ENCODE measurements at regions not wholly inside any gene's neighbourhood (a gene's known extent, or its start where the extent isn't known, plus 50 kb on each side); places are given as distances from the start of the nearest gene placed in this dataset.

DNA sequence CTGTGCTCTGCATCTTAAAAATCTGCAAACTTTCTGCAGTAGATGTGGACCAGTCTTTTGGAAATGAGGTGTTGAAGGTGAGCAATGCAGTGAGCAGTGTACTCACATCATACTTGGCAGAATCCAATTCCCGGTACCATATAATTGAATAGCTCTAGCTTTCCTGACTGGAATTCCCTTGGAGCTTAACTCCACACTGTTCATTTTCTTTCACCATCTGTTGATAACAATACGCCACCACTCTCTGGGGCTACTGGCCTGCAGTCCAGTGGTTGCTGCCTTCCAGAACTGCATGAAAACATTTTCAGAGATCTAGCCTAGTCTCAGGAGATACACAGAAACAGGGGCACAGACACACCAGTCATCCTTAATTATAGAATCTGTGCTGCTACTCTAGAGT, 820.0 kb upstream of the NXPH2 start:
- Mint-ChIP-seq H3K36me3 (no peaks in the 10 kb centered on the region), H3K9me3 (peaks cover 6% of the 10 kb centered on the region), H3K4me1 (ENCODE audit: unreplicated experiment) (no peaks in the 10 kb centered on the region), H3K27ac (no peak overlapping the region), H3K4me3 (no peak overlapping the region), H3K27me3 (no peaks in the 10 kb centered on the region)
- TF ChIP-seq, protein P1, sequence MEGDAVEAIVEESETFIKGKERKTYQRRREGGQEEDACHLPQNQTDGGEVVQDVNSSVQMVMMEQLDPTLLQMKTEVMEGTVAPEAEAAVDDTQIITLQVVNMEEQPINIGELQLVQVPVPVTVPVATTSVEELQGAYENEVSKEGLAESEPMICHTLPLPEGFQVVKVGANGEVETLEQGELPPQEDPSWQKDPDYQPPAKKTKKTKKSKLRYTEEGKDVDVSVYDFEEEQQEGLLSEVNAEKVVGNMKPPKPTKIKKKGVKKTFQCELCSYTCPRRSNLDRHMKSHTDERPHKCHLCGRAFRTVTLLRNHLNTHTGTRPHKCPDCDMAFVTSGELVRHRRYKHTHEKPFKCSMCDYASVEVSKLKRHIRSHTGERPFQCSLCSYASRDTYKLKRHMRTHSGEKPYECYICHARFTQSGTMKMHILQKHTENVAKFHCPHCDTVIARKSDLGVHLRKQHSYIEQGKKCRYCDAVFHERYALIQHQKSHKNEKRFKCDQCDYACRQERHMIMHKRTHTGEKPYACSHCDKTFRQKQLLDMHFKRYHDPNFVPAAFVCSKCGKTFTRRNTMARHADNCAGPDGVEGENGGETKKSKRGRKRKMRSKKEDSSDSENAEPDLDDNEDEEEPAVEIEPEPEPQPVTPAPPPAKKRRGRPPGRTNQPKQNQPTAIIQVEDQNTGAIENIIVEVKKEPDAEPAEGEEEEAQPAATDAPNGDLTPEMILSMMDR (conservative IDR thresholded peaks at IDR 0.05): no peak
- DNase-seq (ENCODE audit: extremely low spot score, unreplicated experiment): no peak

DNA sequence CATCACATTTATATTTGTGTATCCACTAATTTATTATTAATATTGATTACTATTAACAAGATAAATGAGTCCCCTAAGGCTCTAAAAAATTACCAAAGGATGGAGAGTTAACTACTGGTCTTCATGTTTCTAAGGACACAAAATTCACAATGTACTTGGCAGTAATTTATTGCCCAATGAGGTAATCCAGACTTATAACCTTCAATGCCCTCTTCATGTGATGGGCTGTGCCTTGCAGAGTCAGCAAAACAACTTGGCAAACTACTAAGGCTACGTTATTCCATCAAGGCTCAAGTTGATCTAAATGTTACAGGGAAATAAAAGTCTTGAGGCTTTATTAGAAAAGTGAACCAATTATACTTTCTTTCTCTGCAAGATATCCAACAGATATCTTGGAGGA, 804.9 kb upstream of the NXPH2 start:
- TF ChIP-seq, protein P1 (conservative IDR thresholded peaks at IDR 0.05): no peak
- DNase-seq (ENCODE audit: extremely low spot score, unreplicated experiment): no peak
- H3K27me3 Mint-ChIP-seq: no peaks in the 10 kb centered on the region
- no peaks in the 10 kb centered on the region for H3K36me3 Mint-ChIP-seq
- H3K9me3 Mint-ChIP-seq: no peaks in the 10 kb centered on the region
- no peak overlapping the region for H3K4me3 Mint-ChIP-seq
- H3K4me1 Mint-ChIP-seq (ENCODE audit: unreplicated experiment): no peaks in the 10 kb centered on the region
- no peak overlapping the region for H3K27ac Mint-ChIP-seq

DNA sequence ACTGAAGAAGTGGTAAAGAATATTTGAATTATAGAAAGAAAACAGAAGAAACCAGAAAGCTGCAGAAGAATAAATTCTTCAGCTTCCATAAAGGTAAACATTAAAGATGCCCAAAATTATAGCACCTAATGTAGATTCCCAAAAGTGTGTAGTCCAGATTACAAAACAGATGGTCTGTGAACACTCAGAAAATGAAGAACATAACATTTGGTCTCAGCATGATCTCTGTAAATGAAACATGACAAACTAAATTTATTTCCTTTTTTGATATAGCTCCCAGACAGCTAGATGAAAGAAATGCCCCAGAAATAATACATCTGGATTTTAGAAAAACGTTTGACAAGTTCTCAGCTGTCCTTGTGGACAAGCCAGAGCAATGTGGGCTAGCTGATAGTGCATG, 794.2 kb upstream of the NXPH2 start:
- Mint-ChIP-seq H3K4me1 (ENCODE audit: unreplicated experiment) (no peaks in the 10 kb centered on the region), H3K27me3 (no peaks in the 10 kb centered on the region), H3K9me3 (no peaks in the 10 kb centered on the region), H3K4me3 (no peak overlapping the region), H3K36me3 (no peaks in the 10 kb centered on the region), H3K27ac (no peak overlapping the region)
- DNase-seq (ENCODE audit: extremely low spot score, unreplicated experiment): no peak
- TF ChIP-seq, protein P1 (conservative IDR thresholded peaks at IDR 0.05): no peak

DNA sequence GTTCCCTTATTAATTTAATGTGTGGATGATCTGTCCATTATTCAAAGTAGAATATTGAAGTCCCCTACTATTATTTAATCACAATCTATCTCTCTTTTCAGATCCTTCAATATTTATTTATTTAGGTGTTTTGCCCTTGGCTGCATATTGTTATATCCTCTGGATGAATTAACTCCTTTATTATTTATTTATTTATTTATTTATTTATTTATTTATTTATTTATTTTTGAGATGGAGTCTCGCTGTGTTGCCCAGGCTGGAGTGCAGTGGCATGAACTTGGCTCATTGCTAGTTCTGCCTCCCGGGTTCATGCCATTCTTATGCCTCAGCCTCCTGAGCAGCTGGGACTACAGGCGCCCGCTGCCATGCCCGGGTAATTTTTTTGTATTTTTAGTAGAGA, 776.6 kb upstream of the NXPH2 start:
- no peak overlapping the region for H3K4me3 Mint-ChIP-seq
- no peak overlapping the region for H3K27ac Mint-ChIP-seq
- no peaks in the 10 kb centered on the region for H3K27me3 Mint-ChIP-seq
- no peaks in the 10 kb centered on the region for H3K9me3 Mint-ChIP-seq
- no peaks in the 10 kb centered on the region for H3K36me3 Mint-ChIP-seq
- TF ChIP-seq, protein P1 (conservative IDR thresholded peaks at IDR 0.05): no peak
- no peaks in the 10 kb centered on the region for H3K4me1 Mint-ChIP-seq (ENCODE audit: unreplicated experiment)
- no peak for DNase-seq (ENCODE audit: extremely low spot score, unreplicated experiment)

- H3K4me1 Mint-ChIP-seq (ENCODE audit: unreplicated experiment): no peaks in the 10 kb centered on the region
- no peaks in the 10 kb centered on the region for H3K27me3 Mint-ChIP-seq
- TF ChIP-seq, protein P1 (conservative IDR thresholded peaks at IDR 0.05): no peak
- no peak overlapping the region for H3K27ac Mint-ChIP-seq
- no peak overlapping the region for H3K4me3 Mint-ChIP-seq
- no peak for DNase-seq (ENCODE audit: extremely low spot score, unreplicated experiment)
- H3K36me3 Mint-ChIP-seq: peaks cover 3% of the 10 kb centered on the region
- H3K9me3 Mint-ChIP-seq: peaks cover 4% of the 10 kb centered on the region
Observed at GRCh38 chr2:139550873-139551272, 770.7 kb upstream of the NXPH2 start.

GRCh38 chr2:139550341-139550740, 770.2 kb upstream of the NXPH2 start:
- Mint-ChIP-seq H3K36me3 (peaks cover 3% of the 10 kb centered on the region), H3K27ac (no peak overlapping the region), H3K27me3 (no peaks in the 10 kb centered on the region), H3K4me1 (ENCODE audit: unreplicated experiment) (no peaks in the 10 kb centered on the region), H3K4me3 (no peak overlapping the region), H3K9me3 (peaks cover 4% of the 10 kb centered on the region)
- no peak for DNase-seq (ENCODE audit: extremely low spot score, unreplicated experiment)
- TF ChIP-seq, protein P1 (conservative IDR thresholded peaks at IDR 0.05): no peak

Measured in type B pancreatic cell (in vitro differentiated cells).